Coronary artery (tissue), 2 donors: ENCODE measurements at regions not wholly inside any gene's neighbourhood (a gene's known extent, or its start where the extent isn't known, plus 50 kb on each side); places are given as distances from the start of the nearest gene placed in this dataset.
"Not testable (repeated sequence)": the region's sequence is repeated elsewhere in the genome, so short reads cannot be mapped to it uniquely, and the experiment has no call there.

Experiments used
- DNase-seq: peaks from one replicate; pipeline ENCODE4 v3.0.0-alpha.2; 2017; ENCODE audit warnings: low spot score
- H3K27ac ChIP-seq, 2 donors: fragments of 200-600 bp; sonication (generic); one replicate each; pipeline ENCODE4 v1.5.1; 2016 to 2019
- H3K4me3 ChIP-seq: fragments of 200-600 bp; sonication (generic); 2 replicates; pipeline ENCODE4 v1.5.1; 2016; ENCODE audit warnings: mild to moderate bottlenecking, moderate library complexity
- TF ChIP-seq, protein P1 (sequence below): fragments of 200-600 bp; sonication (generic); IDR thresholded peaks from one replicate; pipeline ENCODE4 v1.5.1; 2019; ENCODE audit warnings: antibody characterized with exemption

GRCh38 chr14:56452940-56453339, 126.7 kb upstream of the TMEM260 start:
- DNase-seq = no peak
- no peak overlapping the region for H3K4me3 ChIP-seq
- TF ChIP-seq, protein P1, sequence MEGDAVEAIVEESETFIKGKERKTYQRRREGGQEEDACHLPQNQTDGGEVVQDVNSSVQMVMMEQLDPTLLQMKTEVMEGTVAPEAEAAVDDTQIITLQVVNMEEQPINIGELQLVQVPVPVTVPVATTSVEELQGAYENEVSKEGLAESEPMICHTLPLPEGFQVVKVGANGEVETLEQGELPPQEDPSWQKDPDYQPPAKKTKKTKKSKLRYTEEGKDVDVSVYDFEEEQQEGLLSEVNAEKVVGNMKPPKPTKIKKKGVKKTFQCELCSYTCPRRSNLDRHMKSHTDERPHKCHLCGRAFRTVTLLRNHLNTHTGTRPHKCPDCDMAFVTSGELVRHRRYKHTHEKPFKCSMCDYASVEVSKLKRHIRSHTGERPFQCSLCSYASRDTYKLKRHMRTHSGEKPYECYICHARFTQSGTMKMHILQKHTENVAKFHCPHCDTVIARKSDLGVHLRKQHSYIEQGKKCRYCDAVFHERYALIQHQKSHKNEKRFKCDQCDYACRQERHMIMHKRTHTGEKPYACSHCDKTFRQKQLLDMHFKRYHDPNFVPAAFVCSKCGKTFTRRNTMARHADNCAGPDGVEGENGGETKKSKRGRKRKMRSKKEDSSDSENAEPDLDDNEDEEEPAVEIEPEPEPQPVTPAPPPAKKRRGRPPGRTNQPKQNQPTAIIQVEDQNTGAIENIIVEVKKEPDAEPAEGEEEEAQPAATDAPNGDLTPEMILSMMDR = no peak
- no peak overlapping the region for H3K27ac ChIP-seq

DNA sequence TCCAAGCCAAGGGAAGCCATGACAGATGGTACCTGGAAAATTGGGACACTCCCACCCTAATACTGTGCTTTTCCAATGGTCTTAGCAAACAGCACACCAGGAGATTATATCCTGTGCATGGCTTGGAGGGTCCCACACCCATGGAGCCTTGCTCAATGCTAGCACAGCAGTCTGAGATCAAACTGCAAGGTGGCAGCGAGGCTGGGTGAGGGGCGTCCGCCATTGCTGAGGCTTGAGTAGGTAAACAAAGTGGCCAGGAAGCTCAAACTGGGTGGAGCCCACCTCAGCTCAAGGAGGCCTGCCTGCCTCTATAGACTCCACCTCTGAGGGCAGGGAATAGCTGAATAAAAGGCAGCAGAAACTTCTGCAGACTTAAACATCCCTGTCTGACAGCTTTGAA, 124.9 kb upstream of the TMEM260 start:
- not testable (repeated sequence) for H3K27ac ChIP-seq, DNase-seq, H3K4me3 ChIP-seq

- no peak for DNase-seq
- Histone ChIP-seq H3K4me3 (no peak overlapping the region), H3K27ac (no peak overlapping the region)
- TF ChIP-seq, protein P1 = no peak
These were observed 119.1 kb upstream of the TMEM260 start for GRCh38 chr14:56460469-56460868.

GRCh38 chr14:56461276-56462275, 118.0 kb upstream of the TMEM260 start:
- no peak overlapping the region for H3K27ac ChIP-seq
- H3K4me3 ChIP-seq = no peak overlapping the region
- no peak for DNase-seq
- TF ChIP-seq, protein P1 = no peak

DNA sequence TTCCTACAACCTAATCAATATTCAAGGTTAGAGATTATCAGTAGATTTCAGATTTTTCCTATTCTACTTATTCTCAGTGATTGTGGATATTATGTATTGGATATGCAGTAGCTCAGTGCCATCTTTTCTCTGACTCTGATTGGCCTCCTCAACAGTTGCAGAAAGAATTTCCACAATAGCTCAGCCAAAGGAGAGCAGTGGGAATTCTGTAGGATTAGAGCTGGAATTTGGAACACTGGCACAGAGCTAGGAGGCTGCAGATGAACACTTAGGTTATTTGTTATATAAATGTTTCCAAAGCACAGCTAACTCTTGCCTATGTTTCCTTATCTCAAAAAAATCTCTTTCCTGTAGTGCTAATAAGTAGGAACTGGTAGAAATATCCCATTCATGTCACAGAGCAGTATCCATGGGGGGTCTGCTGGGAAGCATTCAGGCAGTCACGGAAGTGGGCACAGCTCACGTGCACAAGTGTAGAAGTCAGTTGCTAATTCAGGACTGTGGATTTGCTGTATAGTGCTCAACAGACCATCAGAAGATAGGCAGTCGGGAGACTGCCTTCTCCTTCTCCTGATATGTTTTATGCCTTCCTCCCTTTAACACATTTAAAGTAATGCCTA, 116.2 kb upstream of the TMEM260 start:
- TF ChIP-seq, protein P1 = no peak
- DNase-seq = no peak
- Histone ChIP-seq H3K27ac (no peak overlapping the region), H3K4me3 (no peak overlapping the region)

DNA sequence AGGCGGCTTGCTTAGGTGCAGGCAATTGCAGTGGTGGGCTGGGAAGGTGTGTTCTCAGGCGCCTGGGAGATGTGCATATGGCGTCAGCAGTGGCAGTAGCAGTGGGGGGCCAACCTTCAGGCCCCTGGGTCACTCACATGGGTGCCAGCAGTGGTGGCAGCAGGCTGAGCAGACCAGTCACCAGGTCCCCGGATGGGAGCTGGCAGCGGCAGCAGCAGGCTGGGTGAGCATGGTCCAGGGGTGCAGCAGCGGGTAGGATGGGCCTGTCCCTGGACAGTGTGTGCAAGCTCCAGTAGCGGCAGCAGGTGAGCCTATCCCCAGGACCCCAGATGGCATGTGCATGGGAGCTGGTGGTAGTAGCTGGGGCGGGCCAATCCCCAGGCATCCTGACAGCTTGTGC, 108.5 kb upstream of the TMEM260 start:
- TF ChIP-seq, protein P1 = no peak
- no peak overlapping the region for H3K4me3 ChIP-seq

DNA sequence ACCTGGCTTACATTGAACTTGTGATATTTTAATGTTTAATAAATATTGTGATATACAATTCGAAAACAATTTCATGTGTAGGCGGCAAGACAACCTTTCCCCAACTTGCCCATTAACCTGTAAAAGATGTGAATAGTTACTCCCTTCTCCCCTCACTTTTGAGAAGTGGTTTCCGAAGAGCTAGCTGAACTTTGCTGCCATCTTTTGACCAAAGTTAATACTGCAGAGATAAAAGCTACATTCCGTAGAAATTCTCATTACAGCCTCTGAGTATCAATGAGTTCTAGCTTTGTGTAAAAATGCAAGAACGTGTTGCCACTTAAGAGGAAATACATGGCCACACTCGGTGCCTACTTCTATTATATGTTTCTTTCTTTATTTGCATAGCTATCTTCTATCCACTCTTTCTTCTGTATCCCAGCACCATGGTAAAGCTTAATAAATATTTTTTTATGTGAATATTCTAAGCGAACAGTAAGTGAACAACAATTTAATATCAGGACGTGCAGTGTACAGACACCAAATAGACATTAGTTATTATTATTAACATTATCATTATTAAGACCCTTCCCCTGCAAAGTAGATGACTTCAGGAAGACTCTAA, 105.1 kb upstream of the TMEM260 start:
- TF ChIP-seq, protein P1 = peak; percentile 81
- no peak overlapping the region for H3K4me3 ChIP-seq
- DNase-seq = no peak
- no peak overlapping the region for H3K27ac ChIP-seq

More for the DNA sequence above, 108.5 kb upstream of the TMEM260 start:
- no peak overlapping the region for H3K27ac ChIP-seq
- no peak for DNase-seq
